ELR (cell line): ENCODE measurements at regions not wholly inside any gene's neighbourhood (a gene's known extent, or its start where the extent isn't known, plus 50 kb on each side); places are given as distances from the start of the nearest gene placed in this dataset.
A peak's percentile ranks its signal among the peaks of the same experiment; 100 is the strongest.

Source experiments
- DNase-seq: peaks from one replicate; pipeline ENCODE4 v3.0.0-alpha.2; 2015; ENCODE audit warnings: low read depth

DNA sequence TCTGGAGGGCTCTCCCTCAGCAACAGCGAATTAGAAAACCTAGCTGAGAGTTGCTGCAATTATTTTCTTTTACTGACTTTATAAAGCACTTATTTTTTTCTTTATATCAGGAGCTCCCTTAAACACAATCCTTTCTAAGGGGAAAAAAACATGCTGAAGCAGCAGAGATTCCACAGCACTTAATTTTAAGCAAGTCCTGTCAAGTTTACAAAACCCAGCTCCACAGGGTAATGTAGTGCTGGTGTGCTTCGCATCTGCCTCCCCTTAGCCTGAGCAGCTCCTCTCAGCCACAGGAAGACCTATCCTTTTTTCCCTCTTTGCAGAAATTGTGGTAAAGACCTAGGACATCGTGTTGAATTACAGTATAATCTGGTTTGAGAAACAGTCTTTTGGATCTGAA is 208.1 kb upstream of the SYNDIG1 start:
- no peak for DNase-seq

- DNase-seq: peak; percentile 10
Measured at GRCh38 chr20:24257171-24257570, 212.3 kb upstream of the SYNDIG1 start.

- DNase-seq: no peak
Measured at GRCh38 chr20:24256307-24256706, 213.1 kb upstream of the SYNDIG1 start.

GRCh38 chr20:24254480-24254879 is 214.9 kb upstream of the SYNDIG1 start:
- no peak for DNase-seq

GRCh38 chr20:24253321-24253720 is 216.1 kb upstream of the SYNDIG1 start:
- DNase-seq: no peak

DNA sequence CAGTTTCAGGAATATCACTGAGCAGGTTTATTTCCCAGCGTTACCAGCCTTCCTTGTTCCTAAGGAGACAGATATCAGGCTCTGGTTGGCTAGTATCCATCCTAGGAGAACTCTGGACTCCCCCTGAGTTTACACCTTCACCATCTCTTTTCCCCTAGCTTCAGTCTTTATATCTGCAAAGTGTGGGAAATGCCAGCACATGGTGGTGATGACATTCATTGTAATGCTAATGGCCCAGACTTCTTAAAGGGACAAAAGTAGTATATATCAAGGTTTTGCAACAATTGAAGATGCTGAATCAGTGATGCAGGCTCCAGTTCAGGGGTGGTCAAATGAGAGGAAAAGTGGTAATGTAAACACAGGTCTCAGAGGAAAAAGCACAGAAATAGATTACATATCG is 224.3 kb upstream of the SYNDIG1 start:
- no peak for DNase-seq

GRCh38 chr20:24242763-24243162 is 226.7 kb upstream of the SYNDIG1 start:
- no peak for DNase-seq

DNA sequence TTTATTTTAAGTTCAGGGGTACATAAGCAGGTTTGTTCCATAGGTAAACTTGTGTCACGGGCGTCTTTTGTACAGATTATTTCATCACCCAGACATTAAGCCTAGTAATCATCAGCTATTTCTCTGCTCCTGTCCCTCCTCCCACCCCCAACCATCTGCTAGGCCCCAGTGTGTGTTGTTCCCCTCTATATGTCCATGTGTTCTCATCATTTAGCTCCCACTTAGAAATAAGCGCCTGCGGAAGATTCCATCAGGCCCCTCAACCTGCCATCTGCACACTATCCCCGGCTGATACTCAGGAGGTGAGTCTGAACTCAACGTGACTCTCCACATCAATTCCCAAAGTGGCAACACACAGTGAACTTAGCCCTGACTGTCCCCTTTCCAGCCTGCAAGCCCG is 228.0 kb upstream of the SYNDIG1 start:
- no peak for DNase-seq

GRCh38 chr20:24236963-24237362 is 232.5 kb upstream of the SYNDIG1 start:
- no peak for DNase-seq

GRCh38 chr20:24236201-24236600 is 233.2 kb upstream of the SYNDIG1 start:
- no peak for DNase-seq

DNA sequence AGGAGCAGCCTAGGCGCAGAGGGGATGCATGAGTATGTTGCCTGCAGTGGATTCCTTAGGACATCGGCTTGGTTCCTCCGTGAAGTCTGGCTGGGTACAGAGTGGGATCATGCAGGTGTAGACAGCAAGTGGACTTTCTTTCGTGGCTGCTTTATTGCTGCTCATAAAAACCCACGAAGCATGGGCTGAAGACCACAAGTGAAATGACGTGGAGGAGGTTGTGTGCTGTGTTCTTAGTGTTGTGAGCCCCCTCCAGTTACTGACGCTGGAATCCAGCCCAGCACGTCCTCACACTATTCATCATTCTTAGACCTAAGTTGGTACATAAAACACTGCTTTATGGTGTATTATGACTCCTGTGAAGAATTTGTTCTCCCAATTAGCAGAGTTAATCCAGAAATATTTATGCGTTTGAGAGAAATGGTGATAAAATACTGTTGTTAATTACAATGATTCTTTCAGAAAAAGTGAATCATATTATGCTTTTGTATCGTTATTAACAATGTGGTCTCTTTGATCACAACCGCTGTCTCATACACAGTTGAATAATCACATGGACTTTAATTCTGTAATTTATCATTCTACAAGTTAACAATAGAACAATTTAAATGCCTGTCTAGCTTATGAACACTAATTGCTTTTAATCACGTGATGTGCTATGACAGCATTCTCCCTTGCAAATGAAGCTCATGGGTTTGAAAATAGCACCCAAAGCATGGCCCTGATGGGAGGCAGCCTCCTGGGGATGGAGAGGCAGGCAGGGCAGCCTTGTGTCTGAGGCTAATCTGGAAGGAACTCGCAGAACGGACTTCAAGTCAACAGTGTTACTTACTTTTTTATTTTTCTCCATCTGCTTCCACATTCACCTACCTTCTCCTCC is 233.9 kb upstream of the SYNDIG1 start:
- DNase-seq: no peak

DNA sequence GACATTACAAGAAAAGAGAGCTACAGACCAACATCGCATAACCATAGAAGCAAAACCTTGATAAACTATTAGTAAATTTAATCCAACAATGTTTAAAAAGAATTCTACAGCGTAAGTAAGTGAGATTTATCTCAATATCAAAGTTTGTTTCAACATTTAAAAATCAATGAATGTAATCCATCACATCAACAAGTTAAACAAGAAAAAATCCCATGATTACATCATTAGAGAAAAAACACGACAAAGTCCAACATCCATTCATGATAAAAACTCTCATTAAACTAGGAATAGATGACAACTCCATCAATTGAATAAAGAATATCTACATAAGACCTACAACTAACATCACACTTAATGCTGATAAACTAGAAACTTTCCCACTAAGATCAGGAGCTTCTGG is 239.0 kb upstream of the GGTLC1 start:
- DNase-seq: no peak

DNA sequence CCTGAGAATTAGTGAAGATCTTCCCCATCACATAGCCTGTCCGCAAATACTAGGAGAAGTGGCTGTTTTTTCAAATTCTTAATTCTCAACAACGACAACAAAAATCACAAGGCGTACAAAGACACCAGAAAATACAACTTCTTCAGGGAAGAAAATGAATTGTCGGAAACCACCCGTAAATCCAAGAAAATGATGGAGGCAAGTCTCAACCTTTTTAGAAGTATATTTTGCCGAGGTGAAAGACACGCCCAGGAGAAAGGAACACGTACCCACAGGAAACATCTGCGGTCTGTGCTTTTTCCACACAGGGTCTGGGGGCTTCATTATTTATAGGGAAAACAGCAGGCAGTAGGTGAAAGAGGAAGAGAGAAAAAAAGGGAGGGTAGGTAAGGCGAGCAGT is 223.9 kb upstream of the GGTLC1 start:
- no peak for DNase-seq

GRCh38 chr20:24211972-24212371 is 223.4 kb upstream of the GGTLC1 start:
- DNase-seq: no peak

GRCh38 chr20:24210356-24210755 is 221.8 kb upstream of the GGTLC1 start:
- DNase-seq: no peak

DNA sequence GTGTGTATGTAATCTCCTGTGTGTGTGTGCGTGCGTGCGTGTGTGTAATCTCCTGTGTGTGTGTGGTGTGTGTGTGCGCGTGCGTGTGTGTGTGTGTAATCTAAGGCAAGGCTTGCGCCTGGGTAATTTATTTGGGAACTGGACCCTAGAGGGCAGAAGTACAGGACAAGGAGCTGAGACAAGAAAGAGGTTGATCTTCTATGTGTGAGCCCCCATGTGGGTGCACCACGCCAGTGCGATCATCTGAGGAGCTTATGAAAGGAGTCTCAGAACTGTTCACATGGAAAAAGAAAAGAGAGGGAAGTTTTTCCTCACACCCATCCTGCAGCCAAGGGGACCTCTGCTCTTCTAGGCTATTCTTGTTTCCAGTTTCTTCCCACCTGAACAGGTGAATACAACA is 220.1 kb upstream of the GGTLC1 start:
- DNase-seq: peak; percentile 24

- DNase-seq: no peak
Measured at GRCh38 chr20:24207803-24208300, 219.3 kb upstream of the GGTLC1 start.

DNA sequence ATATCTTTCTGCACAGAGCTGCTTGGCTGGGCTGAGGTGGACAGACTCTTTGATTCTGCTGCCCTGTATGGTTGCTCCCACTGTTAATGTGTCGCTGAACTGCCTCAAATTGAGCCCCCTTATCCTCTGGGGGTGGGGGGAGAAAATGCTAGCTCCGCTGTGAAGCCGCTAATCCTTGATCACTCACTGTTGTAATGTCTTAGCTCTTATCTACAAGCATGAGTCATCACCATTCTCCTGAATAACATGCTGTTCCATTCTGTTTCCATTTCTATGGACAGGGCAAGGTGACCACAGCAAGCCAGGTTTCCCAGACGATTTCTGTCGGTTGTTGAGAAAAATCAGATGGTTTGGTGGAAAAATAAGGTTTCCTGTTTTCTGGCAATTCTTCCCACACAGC is 218.4 kb upstream of the GGTLC1 start:
- DNase-seq: no peak

- DNase-seq: no peak
Measured at GRCh38 chr20:24203526-24204183, 215.1 kb upstream of the GGTLC1 start.

DNA sequence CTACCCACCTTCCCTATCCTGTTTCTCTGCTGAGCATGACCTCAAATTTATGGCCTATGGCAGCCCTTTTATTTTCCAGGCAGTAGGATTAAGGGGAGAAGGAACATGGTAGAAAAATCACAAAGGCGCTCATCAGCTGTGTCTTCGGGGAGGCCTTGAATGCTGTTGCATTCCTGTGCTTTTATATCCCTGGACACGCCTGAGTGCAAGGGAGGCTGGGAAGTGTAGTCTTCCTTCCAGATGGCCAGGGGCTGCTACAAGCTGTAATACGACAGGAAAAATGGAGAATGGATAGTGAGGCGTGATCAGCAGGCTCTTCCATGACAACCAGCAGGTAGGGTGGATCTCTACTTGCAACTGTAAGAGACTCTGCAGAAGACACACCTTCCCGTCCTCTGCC is 210.9 kb upstream of the GGTLC1 start:
- no peak for DNase-seq

- DNase-seq: no peak
Measured at GRCh38 chr20:24194143-24194542, 205.6 kb upstream of the GGTLC1 start.

- no peak for DNase-seq
Measured at GRCh38 chr20:24190905-24191304, 202.3 kb upstream of the GGTLC1 start.

GRCh38 chr20:24185791-24186190 is 197.2 kb upstream of the GGTLC1 start:
- DNase-seq: no peak
